ENCODE measurements at regions not wholly inside any gene's neighbourhood (a gene's known extent, or its start where the extent isn't known, plus 50 kb on each side); places are given as distances from the start of the nearest gene placed in this dataset.

DNA sequence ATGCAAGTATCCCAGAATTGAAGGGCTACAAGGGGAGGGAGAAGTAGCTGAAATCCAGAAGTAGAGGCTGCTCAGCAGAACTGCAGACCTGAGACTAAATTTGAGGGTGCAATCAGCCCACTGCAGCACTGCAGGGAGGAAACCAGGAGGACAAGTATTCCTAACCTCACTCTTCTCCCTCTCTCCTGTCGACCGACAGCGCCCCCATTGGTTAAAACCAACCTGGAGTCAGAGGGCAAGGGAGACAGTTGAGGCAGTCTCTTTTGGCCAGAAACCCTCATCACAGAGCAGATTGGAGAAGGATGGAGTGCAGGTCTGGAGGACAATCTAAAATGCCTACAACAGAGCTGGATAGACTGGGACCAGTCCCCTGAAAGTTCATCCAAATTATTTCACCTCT, 768.9 kb upstream of the KLHL29 start:
- TF ChIP-seq POLR2AphosphoS5 (IDR thresholded peaks at IDR 0.05; ENCODE audit: low read depth, low read length) (no peak), POLR2A (IDR thresholded peaks at IDR 0.05; ENCODE audit: low read depth, low read length) (no peak)
